ENCODE measurements at regions not wholly inside any gene's neighbourhood (a gene's known extent, or its start where the extent isn't known, plus 50 kb on each side); places are given as distances from the start of the nearest gene placed in this dataset.
A peak's percentile ranks its signal among the peaks of the same experiment; 100 is the strongest.

DNA sequence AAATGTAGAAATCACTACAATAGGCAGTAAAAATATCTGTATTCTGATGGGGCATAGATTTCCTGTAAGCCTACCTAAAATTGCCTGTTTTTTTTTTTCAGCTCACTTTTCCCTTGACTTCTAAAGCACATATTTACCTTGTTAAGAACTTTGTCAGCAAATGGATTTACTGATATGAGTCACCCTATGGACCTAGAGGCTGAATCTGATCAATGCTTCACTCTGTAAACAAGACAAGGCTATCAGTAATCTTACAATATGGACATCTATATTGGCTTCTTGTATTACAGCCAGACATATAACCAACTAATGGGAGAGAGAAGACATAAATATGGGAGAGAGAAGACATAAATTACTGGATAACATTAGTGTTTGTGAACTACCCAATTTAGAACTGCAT, 792.7 kb upstream of the CHD1 start:
- no peak for ATAC-seq
- no peaks in the 10 kb centered on the region for H3K27me3 ChIP-seq
- H3K4me3 ChIP-seq, result no peak overlapping the region
- no peaks in the 10 kb centered on the region for H3K36me3 ChIP-seq
- no peak overlapping the region for H3K27ac ChIP-seq
- no peaks in the 10 kb centered on the region for H3K9me3 ChIP-seq
- no peaks in the 10 kb centered on the region for H3K4me1 ChIP-seq
- TF ChIP-seq POLR2AphosphoS5 (IDR thresholded peaks at IDR 0.05), result no peak
- TF ChIP-seq EP300 (IDR thresholded peaks at IDR 0.05), result no peak
- TF ChIP-seq POLR2A (IDR thresholded peaks at IDR 0.05), result no peak
- TF ChIP-seq, protein P1, sequence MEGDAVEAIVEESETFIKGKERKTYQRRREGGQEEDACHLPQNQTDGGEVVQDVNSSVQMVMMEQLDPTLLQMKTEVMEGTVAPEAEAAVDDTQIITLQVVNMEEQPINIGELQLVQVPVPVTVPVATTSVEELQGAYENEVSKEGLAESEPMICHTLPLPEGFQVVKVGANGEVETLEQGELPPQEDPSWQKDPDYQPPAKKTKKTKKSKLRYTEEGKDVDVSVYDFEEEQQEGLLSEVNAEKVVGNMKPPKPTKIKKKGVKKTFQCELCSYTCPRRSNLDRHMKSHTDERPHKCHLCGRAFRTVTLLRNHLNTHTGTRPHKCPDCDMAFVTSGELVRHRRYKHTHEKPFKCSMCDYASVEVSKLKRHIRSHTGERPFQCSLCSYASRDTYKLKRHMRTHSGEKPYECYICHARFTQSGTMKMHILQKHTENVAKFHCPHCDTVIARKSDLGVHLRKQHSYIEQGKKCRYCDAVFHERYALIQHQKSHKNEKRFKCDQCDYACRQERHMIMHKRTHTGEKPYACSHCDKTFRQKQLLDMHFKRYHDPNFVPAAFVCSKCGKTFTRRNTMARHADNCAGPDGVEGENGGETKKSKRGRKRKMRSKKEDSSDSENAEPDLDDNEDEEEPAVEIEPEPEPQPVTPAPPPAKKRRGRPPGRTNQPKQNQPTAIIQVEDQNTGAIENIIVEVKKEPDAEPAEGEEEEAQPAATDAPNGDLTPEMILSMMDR (IDR thresholded peaks at IDR 0.05), result no peak

DNA sequence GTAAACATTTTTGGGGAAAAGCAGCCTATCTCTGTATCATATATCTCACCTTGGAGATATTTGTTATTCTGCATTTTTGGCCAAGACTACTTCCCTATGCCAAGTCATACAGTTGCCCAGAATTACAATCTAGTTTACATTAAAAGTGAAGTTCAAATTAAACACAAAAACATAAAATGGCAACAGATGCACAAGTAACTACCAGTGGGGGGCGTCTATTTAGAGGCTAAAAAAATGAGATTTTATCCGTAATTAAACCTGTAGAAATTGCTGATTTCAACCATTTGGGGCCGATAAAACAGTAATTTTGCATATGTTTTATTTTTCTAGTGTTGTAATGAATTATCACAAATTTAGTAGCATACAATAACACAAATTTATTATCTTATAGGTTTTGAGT, 787.1 kb upstream of the CHD1 start:
- no peak for ATAC-seq
- Histone ChIP-seq H3K27me3 (no peaks in the 10 kb centered on the region), H3K9me3 (no peaks in the 10 kb centered on the region), H3K36me3 (no peaks in the 10 kb centered on the region), H3K27ac (no peak overlapping the region), H3K4me1 (no peaks in the 10 kb centered on the region), H3K4me3 (no peak overlapping the region)
- WGBS, 2 donors (ENCODE audit: low coverage in 1 of 2), result 71 to 76% methylated on average over 3 of the region's 3 CpGs
- no peak for TF ChIP-seq POLR2AphosphoS5 (IDR thresholded peaks at IDR 0.05)

DNA sequence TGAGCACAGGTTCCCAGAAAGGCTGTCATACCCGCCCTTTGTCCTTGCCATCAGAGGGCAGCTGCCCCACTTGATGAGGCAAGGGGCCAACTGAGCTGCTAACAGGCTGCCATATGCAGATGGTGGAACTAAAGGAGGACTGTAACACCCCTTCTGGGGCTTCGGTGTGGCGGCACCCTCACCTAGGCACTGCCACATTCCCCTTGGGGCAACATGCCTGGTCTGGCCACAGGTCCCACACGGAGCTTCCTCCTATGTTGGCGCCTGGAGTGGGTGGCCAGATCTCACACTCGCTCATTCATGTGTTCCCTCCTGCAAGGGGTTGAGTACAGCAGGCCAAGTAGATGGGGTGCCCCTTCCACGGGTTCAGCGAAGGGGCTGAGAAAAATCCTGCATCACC, 777.4 kb upstream of the CHD1 start:
- TF ChIP-seq EP300 (IDR thresholded peaks at IDR 0.05), result no peak
- TF ChIP-seq, protein P1 (IDR thresholded peaks at IDR 0.05), result no peak
- no peak for TF ChIP-seq POLR2A (IDR thresholded peaks at IDR 0.05)
- no peak for TF ChIP-seq POLR2AphosphoS5 (IDR thresholded peaks at IDR 0.05)
- Histone ChIP-seq H3K36me3 (no peaks in the 10 kb centered on the region), H3K4me3 (no peak overlapping the region), H3K9me3 (peaks cover 0 to 5% (median 0%) of the 10 kb centered on the region in 3 donors), H3K27ac (no peak overlapping the region), H3K27me3 (no peaks in the 10 kb centered on the region), H3K4me1 (no peaks in the 10 kb centered on the region)
- WGBS, 2 donors (ENCODE audit: low coverage in 1 of 2), result 59 to 96% methylated on average over 4 of the region's 8 CpGs
- peak; percentile 36 for ATAC-seq

DNA sequence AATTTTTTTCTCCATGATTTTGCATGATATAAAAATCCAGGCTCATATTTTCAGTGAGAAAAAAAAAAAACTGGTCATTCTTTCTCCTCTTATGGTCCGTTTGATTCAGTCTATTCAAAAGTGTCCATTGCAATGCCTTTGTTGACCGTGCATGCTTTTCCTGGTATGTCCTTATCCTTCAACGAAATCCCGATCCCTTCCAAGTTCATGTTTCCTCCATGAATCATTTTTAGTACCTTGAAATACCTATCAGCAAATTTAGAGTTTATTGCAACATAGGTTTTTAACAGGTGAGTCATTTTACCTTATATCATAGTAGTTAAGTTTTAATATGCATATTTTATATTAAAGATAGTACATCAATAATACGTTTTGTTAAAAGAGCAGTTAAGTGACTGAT, 773.8 kb upstream of the CHD1 start:
- Histone ChIP-seq H3K9me3 (no peaks in the 10 kb centered on the region), H3K4me1 (no peaks in the 10 kb centered on the region), H3K27me3 (no peaks in the 10 kb centered on the region), H3K27ac (no peak overlapping the region), H3K36me3 (no peaks in the 10 kb centered on the region), H3K4me3 (no peak overlapping the region)
- no peak for ATAC-seq
- no peak for TF ChIP-seq EP300 (IDR thresholded peaks at IDR 0.05)
- TF ChIP-seq POLR2A (IDR thresholded peaks at IDR 0.05), result no peak
- TF ChIP-seq, protein P1 (IDR thresholded peaks at IDR 0.05), result no peak
- 86 to 94% methylated on average over 5 of the region's 5 CpGs for WGBS, 2 donors (ENCODE audit: low coverage in 1 of 2)

DNA sequence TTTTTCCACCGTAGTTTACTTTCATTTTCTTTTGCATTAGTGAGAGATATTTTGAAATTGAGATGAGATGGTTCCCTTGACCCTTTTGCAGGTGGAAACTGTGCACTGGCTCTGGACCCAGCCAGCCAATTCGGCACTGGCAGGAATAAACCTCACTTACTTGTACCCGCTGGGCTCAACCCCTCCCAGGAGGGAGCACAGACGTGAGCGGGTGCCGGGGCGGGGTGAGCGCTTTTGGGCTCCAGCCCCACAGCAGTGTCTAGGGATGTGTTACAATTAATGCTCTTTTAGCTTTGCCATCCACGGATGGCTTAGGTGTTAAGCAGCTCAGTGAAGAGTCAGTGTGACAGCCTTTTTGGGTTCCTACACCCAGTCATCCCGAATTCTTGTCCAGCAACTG, 766.1 kb upstream of the CHD1 start:
- WGBS, 2 donors (ENCODE audit: low coverage in 1 of 2), result 86 to 91% methylated on average over 7 to 8 of the region's 10 CpGs
- Histone ChIP-seq H3K27me3 (no peaks in the 10 kb centered on the region), H3K4me1 (no peaks in the 10 kb centered on the region), H3K9me3 (no peaks in the 10 kb centered on the region), H3K36me3 (no peaks in the 10 kb centered on the region), H3K27ac (no peak overlapping the region), H3K4me3 (no peak overlapping the region)
- TF ChIP-seq POLR2AphosphoS5 (IDR thresholded peaks at IDR 0.05) (no peak), POLR2A (IDR thresholded peaks at IDR 0.05) (no peak), EP300 (IDR thresholded peaks at IDR 0.05) (no peak)
- TF ChIP-seq, protein P1 (IDR thresholded peaks at IDR 0.05), result no peak
- no peak for ATAC-seq

DNA sequence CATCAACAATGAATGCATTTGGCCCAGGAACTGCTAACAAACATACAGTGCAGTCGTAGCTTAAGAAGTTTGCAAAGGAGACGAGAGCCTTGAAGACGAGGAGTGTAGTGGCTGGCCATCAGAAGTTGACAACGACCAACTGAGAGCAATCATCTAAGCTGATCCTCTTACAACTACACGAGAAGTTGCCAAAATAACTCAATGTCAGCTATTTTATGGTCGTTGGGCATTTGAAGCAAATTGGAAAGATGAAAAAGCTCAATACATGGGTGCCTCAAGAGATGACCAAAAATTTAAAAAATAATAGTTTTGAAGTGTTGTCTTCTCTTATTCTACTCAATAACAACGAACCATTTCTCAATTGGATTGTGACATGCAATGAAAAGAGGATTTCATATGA, 757.7 kb upstream of the CHD1 start:
- ATAC-seq, result no peak
- Histone ChIP-seq H3K4me1 (no peaks in the 10 kb centered on the region), H3K36me3 (no peaks in the 10 kb centered on the region), H3K27me3 (no peaks in the 10 kb centered on the region), H3K4me3 (no peak overlapping the region), H3K9me3 (no peaks in the 10 kb centered on the region), H3K27ac (no peak overlapping the region)
- TF ChIP-seq, protein P1 (IDR thresholded peaks at IDR 0.05), result no peak
- TF ChIP-seq POLR2AphosphoS5 (IDR thresholded peaks at IDR 0.05) (no peak), POLR2A (IDR thresholded peaks at IDR 0.05) (no peak), EP300 (IDR thresholded peaks at IDR 0.05) (no peak)
- WGBS, 2 donors (ENCODE audit: low coverage in 1 of 2), result 73 to 75% methylated on average over 3 to 7 of the region's 7 CpGs
